ENCODE measurements at regions not wholly inside any gene's neighbourhood (a gene's known extent, or its start where the extent isn't known, plus 50 kb on each side); places are given as distances from the start of the nearest gene placed in this dataset.

GRCh38 chr10:10667466-10667865 lies 350.2 kb upstream of the CELF2 start:
- no peaks in the 10 kb centered on the region for H3K9me3 ChIP-seq (ENCODE audit: insufficient read depth, low read length)
- H3K9ac ChIP-seq (ENCODE audit: low read length) = no peak overlapping the region
- H2AFZ ChIP-seq (ENCODE audit: low read depth, low read length, severe bottlenecking) = no peak overlapping the region
- no peak overlapping the region for H3K27ac ChIP-seq (ENCODE audit: low read depth, low read length)
- H3K9me2 ChIP-seq (replicated peaks; ENCODE audit: insufficient read depth, low read length) = no peaks in the 10 kb centered on the region
- no peak overlapping the region for H3K4me2 ChIP-seq (ENCODE audit: low read depth, low read length, poor library complexity, severe bottlenecking)
- no peaks in the 10 kb centered on the region for H3K36me3 ChIP-seq (ENCODE audit: low read length)
- TF ChIP-seq EZH2phosphoT487 (conservative IDR thresholded peaks at IDR 0.05; ENCODE audit: low read length) = no peak
- TF ChIP-seq CTCF (IDR thresholded peaks at IDR 0.05; ENCODE audit: insufficient read depth, low read length, poor library complexity, severe bottlenecking) = no peak
- H4K20me1 ChIP-seq (ENCODE audit: low read depth, low read length) = no peaks in the 10 kb centered on the region
- no peaks in the 10 kb centered on the region for H3K79me2 ChIP-seq (ENCODE audit: insufficient read depth, low read length)
- no peaks in the 10 kb centered on the region for H3F3A ChIP-seq (ENCODE audit: insufficient read depth)
- H3K27me3 ChIP-seq (ENCODE audit: low read length) = no peaks in the 10 kb centered on the region
- H3K4me3 ChIP-seq (ENCODE audit: insufficient read depth, low read length, poor library complexity, severe bottlenecking) = no peak overlapping the region

GRCh38 chr10:10676972-10677371 lies 340.7 kb upstream of the CELF2 start:
- H3K4me3 ChIP-seq (ENCODE audit: insufficient read depth, low read length, poor library complexity, severe bottlenecking) = no peak overlapping the region
- H3K27me3 ChIP-seq (ENCODE audit: low read length) = no peaks in the 10 kb centered on the region
- no peaks in the 10 kb centered on the region for H3F3A ChIP-seq (ENCODE audit: insufficient read depth)
- no peaks in the 10 kb centered on the region for H3K9me3 ChIP-seq (ENCODE audit: insufficient read depth, low read length)
- no peak for TF ChIP-seq EZH2phosphoT487 (conservative IDR thresholded peaks at IDR 0.05; ENCODE audit: low read length)
- TF ChIP-seq CTCF (IDR thresholded peaks at IDR 0.05; ENCODE audit: insufficient read depth, low read length, poor library complexity, severe bottlenecking) = no peak
- no peaks in the 10 kb centered on the region for H3K79me2 ChIP-seq (ENCODE audit: insufficient read depth, low read length)
- H3K9ac ChIP-seq (ENCODE audit: low read length) = no peak overlapping the region
- H2AFZ ChIP-seq (ENCODE audit: low read depth, low read length, severe bottlenecking) = no peak overlapping the region
- no peak overlapping the region for H3K4me2 ChIP-seq (ENCODE audit: low read depth, low read length, poor library complexity, severe bottlenecking)
- no peaks in the 10 kb centered on the region for H3K36me3 ChIP-seq (ENCODE audit: low read length)
- H3K27ac ChIP-seq (ENCODE audit: low read depth, low read length) = no peak overlapping the region
- no peaks in the 10 kb centered on the region for H3K9me2 ChIP-seq (replicated peaks; ENCODE audit: insufficient read depth, low read length)
- no peaks in the 10 kb centered on the region for H4K20me1 ChIP-seq (ENCODE audit: low read depth, low read length)

- Histone ChIP-seq H3K9me2 (replicated peaks; ENCODE audit: insufficient read depth, low read length) (no peaks in the 10 kb centered on the region), H3K79me2 (ENCODE audit: insufficient read depth, low read length) (no peaks in the 10 kb centered on the region), H3K9ac (ENCODE audit: low read length) (no peak overlapping the region), H3K27me3 (ENCODE audit: low read length) (no peaks in the 10 kb centered on the region), H3K36me3 (ENCODE audit: low read length) (no peaks in the 10 kb centered on the region), H3F3A (ENCODE audit: insufficient read depth) (no peaks in the 10 kb centered on the region), H4K20me1 (ENCODE audit: low read depth, low read length) (no peaks in the 10 kb centered on the region), H3K4me2 (ENCODE audit: low read depth, low read length, poor library complexity, severe bottlenecking) (no peak overlapping the region), H2AFZ (ENCODE audit: low read depth, low read length, severe bottlenecking) (no peak overlapping the region), H3K27ac (ENCODE audit: low read depth, low read length) (no peak overlapping the region), H3K9me3 (ENCODE audit: insufficient read depth, low read length) (no peaks in the 10 kb centered on the region), H3K4me3 (ENCODE audit: insufficient read depth, low read length, poor library complexity, severe bottlenecking) (no peak overlapping the region)
- TF ChIP-seq EZH2phosphoT487 (conservative IDR thresholded peaks at IDR 0.05; ENCODE audit: low read length) (no peak), CTCF (IDR thresholded peaks at IDR 0.05; ENCODE audit: insufficient read depth, low read length, poor library complexity, severe bottlenecking) (no peak)
These were observed 340.2 kb upstream of the CELF2 start for GRCh38 chr10:10677479-10677878.

GRCh38 chr10:10680496-10680895 lies 337.2 kb upstream of the CELF2 start:
- no peak overlapping the region for H2AFZ ChIP-seq (ENCODE audit: low read depth, low read length, severe bottlenecking)
- H3F3A ChIP-seq (ENCODE audit: insufficient read depth) = no peaks in the 10 kb centered on the region
- no peaks in the 10 kb centered on the region for H3K9me3 ChIP-seq (ENCODE audit: insufficient read depth, low read length)
- H3K4me3 ChIP-seq (ENCODE audit: insufficient read depth, low read length, poor library complexity, severe bottlenecking) = no peak overlapping the region
- H4K20me1 ChIP-seq (ENCODE audit: low read depth, low read length) = no peaks in the 10 kb centered on the region
- TF ChIP-seq CTCF (IDR thresholded peaks at IDR 0.05; ENCODE audit: insufficient read depth, low read length, poor library complexity, severe bottlenecking) = no peak
- TF ChIP-seq EZH2phosphoT487 (conservative IDR thresholded peaks at IDR 0.05; ENCODE audit: low read length) = no peak
- H3K27me3 ChIP-seq (ENCODE audit: low read length) = no peaks in the 10 kb centered on the region
- H3K9me2 ChIP-seq (replicated peaks; ENCODE audit: insufficient read depth, low read length) = no peaks in the 10 kb centered on the region
- H3K27ac ChIP-seq (ENCODE audit: low read depth, low read length) = no peak overlapping the region
- no peak overlapping the region for H3K9ac ChIP-seq (ENCODE audit: low read length)
- H3K79me2 ChIP-seq (ENCODE audit: insufficient read depth, low read length) = no peaks in the 10 kb centered on the region
- no peaks in the 10 kb centered on the region for H3K36me3 ChIP-seq (ENCODE audit: low read length)
- no peak overlapping the region for H3K4me2 ChIP-seq (ENCODE audit: low read depth, low read length, poor library complexity, severe bottlenecking)
